Hindlimb muscle (tissue), 1 donor: ENCODE measurements at regions not wholly inside any gene's neighbourhood (a gene's known extent, or its start where the extent isn't known, plus 50 kb on each side); places are given as distances from the start of the nearest gene placed in this dataset.
"Not testable (repeated sequence)": the region's sequence is repeated elsewhere in the genome, so short reads cannot be mapped to it uniquely, and the experiment has no call there.

ENCODE experiments used
- DNase-seq: peaks from one replicate; pipeline ENCODE4 v3.0.0-alpha.2; 2013

- no peak for DNase-seq
Observed at GRCh38 chr5:25387953-25388352, 743.2 kb upstream of the CDH10 start.

GRCh38 chr5:25362799-25363198 lies 718.0 kb upstream of the CDH10 start:
- DNase-seq: no peak

GRCh38 chr5:25358919-25359318 lies 714.1 kb upstream of the CDH10 start:
- DNase-seq: no peak

- no peak for DNase-seq
Observed at GRCh38 chr5:25357605-25358004, 712.8 kb upstream of the CDH10 start.

GRCh38 chr5:25349746-25350145 lies 705.0 kb upstream of the CDH10 start:
- DNase-seq: no peak

GRCh38 chr5:25345240-25345771 lies 700.5 kb upstream of the CDH10 start:
- no peak for DNase-seq

GRCh38 chr5:25339541-25339940 lies 694.8 kb upstream of the CDH10 start:
- DNase-seq: no peak

GRCh38 chr5:25334350-25334749 lies 689.6 kb upstream of the CDH10 start:
- DNase-seq: no peak

GRCh38 chr5:25330721-25331120 lies 685.9 kb upstream of the CDH10 start:
- DNase-seq: no peak

GRCh38 chr5:25327172-25327571 lies 682.4 kb upstream of the CDH10 start:
- DNase-seq: no peak

GRCh38 chr5:25301836-25302235 lies 657.1 kb upstream of the CDH10 start:
- no peak for DNase-seq

GRCh38 chr5:25295067-25295466 lies 650.3 kb upstream of the CDH10 start:
- no peak for DNase-seq

GRCh38 chr5:25289766-25290165 lies 645.0 kb upstream of the CDH10 start:
- DNase-seq: not testable (repeated sequence)

GRCh38 chr5:25286319-25286718 lies 641.5 kb upstream of the CDH10 start:
- no peak for DNase-seq

- DNase-seq: no peak
Observed at GRCh38 chr5:25285136-25285535, 640.4 kb upstream of the CDH10 start.

- not testable (repeated sequence) for DNase-seq
Observed at GRCh38 chr5:25263507-25263906, 618.7 kb upstream of the CDH10 start.

GRCh38 chr5:25262221-25262620 lies 617.4 kb upstream of the CDH10 start:
- DNase-seq: no peak

GRCh38 chr5:25255128-25255527 lies 610.4 kb upstream of the CDH10 start:
- DNase-seq: no peak

GRCh38 chr5:25241981-25242380 lies 597.2 kb upstream of the CDH10 start:
- no peak for DNase-seq

- DNase-seq: not testable (repeated sequence)
Observed at GRCh38 chr5:25238720-25239119, 593.9 kb upstream of the CDH10 start.

- DNase-seq: no peak
Observed at GRCh38 chr5:25224316-25224982, 579.7 kb upstream of the CDH10 start.

- DNase-seq: not testable (repeated sequence)
Observed at GRCh38 chr5:25199902-25200301, 555.1 kb upstream of the CDH10 start.

- DNase-seq: no peak
Observed at GRCh38 chr5:25190521-25191000, 545.8 kb upstream of the CDH10 start.

- no peak for DNase-seq
Observed at GRCh38 chr5:25181249-25181648, 536.5 kb upstream of the CDH10 start.

- DNase-seq: not testable (repeated sequence)
Observed at GRCh38 chr5:25162616-25163015, 517.8 kb upstream of the CDH10 start.
